K562 (cell line): ENCODE measurements at regions not wholly inside any gene's neighbourhood (a gene's known extent, or its start where the extent isn't known, plus 50 kb on each side); places are given as distances from the start of the nearest gene placed in this dataset.

ENCODE experiments used
- ATAC-seq: fragments of 200-7000 bp; cut with Tn5 transposase; 3 replicates; pipeline ENCODE4 v1.9.1; 2020; ENCODE audit warnings: moderate library complexity
- BruUV-seq: library from RNA; stranded (reverse); fragments of 400-500 nt; replicated peaks from 2 replicates; lab custom pipeline; 2021; lab: Mats Ljungman, UMichigan
- CTCF ChIA-PET: fragments of 300-600 bp; formaldehyde crosslinking; extraction: SDS; loops from one replicate; lab custom pipeline; 2021; ENCODE audit warnings: low intra/inter-chr PET ratio; lab: Yijun Ruan, JAX
- POLR2A ChIA-PET: fragments of 300-600, 350-650 bp; sonication (Branson Sonifier 250); formaldehyde crosslinking; extraction: SDS; loops from one replicate; lab custom pipeline; 2021; ENCODE audit warnings: antibody characterized with exemption, inconsistent platforms; lab: Yijun Ruan, JAX
- DNase-seq, 4 experiments: peaks; one replicate each; pipeline versions ENCODE4 v3.0.0 to v3.0.0-alpha.2; 2011 to 2018; ENCODE audit warnings: low spot score in 3 of 4, mixed read lengths in 3 of 4; ENCODE audit errors: extremely low read depth in 1 of 4
- FAIRE-seq: peaks from 2 replicates; lab custom pipeline; 2011; peaks lifted over from hg19 to GRCh38; lab: Jason Lieb, UNC
- H2AFZ ChIP-seq: 2 replicates; pipeline ENCODE4 v1.6.0; 2011; ENCODE audit warnings: low read depth, low read length, control low read depth, inconsistent platforms
- H3K27ac ChIP-seq: fragments of 200-600 bp; 3 replicates; pipeline ENCODE4 v1.8.0; 2011; ENCODE audit warnings: low read depth, mild to moderate bottlenecking, control low read depth, inconsistent platforms, low read length, moderate library complexity, mixed read lengths; ENCODE audit errors: extremely low read depth
- H3K27me3 ChIP-seq, 2 experiments: fragments of 300-600 bp in 1 of 2; 2 replicates in 1 of 2; 3 replicates in 1 of 2; pipeline versions ENCODE4 v1.6.0 to v1.8.0; 2011; ENCODE audit warnings: inconsistent platforms in 2 of 2, low read length in 2 of 2, mild to moderate bottlenecking in 1 of 2, mixed read lengths in 1 of 2, moderate library complexity in 1 of 2; ENCODE audit not compliant: control insufficient read depth in 2 of 2, insufficient read depth in 2 of 2
- H3K36me3 ChIP-seq: fragments of 300-600 bp; 3 replicates; pipeline ENCODE4 v1.8.0; 2011; ENCODE audit warnings: mild to moderate bottlenecking, low read length, inconsistent platforms; ENCODE audit not compliant: control insufficient read depth, insufficient read depth
- H3K4me1 ChIP-seq, 2 experiments: fragments of 200-600 bp in 1 of 2; replicated peaks in 1 of 2; 2 replicates in 1 of 2; 3 replicates in 1 of 2; pipeline versions ENCODE4 v1.5.1 to v1.8.0; 2011; ENCODE audit warnings: inconsistent platforms in 2 of 2, low read length in 2 of 2, mild to moderate bottlenecking in 1 of 2, mixed read lengths in 1 of 2, moderate library complexity in 1 of 2; ENCODE audit not compliant: control insufficient read depth in 2 of 2, insufficient read depth in 2 of 2
- H3K4me2 ChIP-seq: 2 replicates; pipeline ENCODE4 v1.6.1; 2011; ENCODE audit warnings: low read length, control low read depth, inconsistent platforms, mixed read lengths; ENCODE audit not compliant: insufficient read depth
- H3K4me3 ChIP-seq: fragments of 200-600 bp; sonication (generic), shearing (Covaris generic); 2 replicates; pipeline ENCODE4 v1.5.1; 2016; ENCODE audit warnings: control low read depth, inconsistent platforms
- H3K79me2 ChIP-seq: fragments of 200-600 bp; 3 replicates; pipeline ENCODE4 v1.8.0; 2011; ENCODE audit warnings: low read length, inconsistent platforms; ENCODE audit not compliant: control insufficient read depth, insufficient read depth
- H3K9ac ChIP-seq, 2 experiments: 2 replicates each; pipeline versions ENCODE4 v1.6.0 to v1.6.1; 2011; ENCODE audit warnings: low read depth in 2 of 2, low read length in 2 of 2, control low read depth in 1 of 2, inconsistent platforms in 1 of 2, mild to moderate bottlenecking in 1 of 2, mixed read lengths in 1 of 2; ENCODE audit not compliant: insufficient read depth in 1 of 2
- H3K9me1 ChIP-seq: one replicate; pipeline ENCODE4 v1.6.0; 2011; ENCODE audit warnings: inconsistent platforms, mild to moderate bottlenecking, low read length, moderate library complexity; ENCODE audit not compliant: control insufficient read depth, insufficient read depth
- H3K9me3 ChIP-seq: replicated peaks from 2 replicates; pipeline ENCODE4 v1.5.1; 2011; ENCODE audit warnings: low read depth, low read length, inconsistent platforms; ENCODE audit not compliant: control insufficient read depth, insufficient read depth
- H4K20me1 ChIP-seq: replicated peaks from 2 replicates; pipeline ENCODE4 v1.6.1; 2011; ENCODE audit warnings: low read length, inconsistent platforms, mixed read lengths; ENCODE audit not compliant: control insufficient read depth, insufficient read depth
- MITF ChIP-seq: IDR thresholded peaks from 2 replicates; pipeline ENCODE4 v1.6.1; 2014; ENCODE audit warnings: antibody characterized with exemption
- NBN ChIP-seq: fragments of 450-650 bp; IDR thresholded peaks from 2 replicates; pipeline ENCODE4 v1.6.1; 2016; ENCODE audit warnings: low read depth, mild to moderate bottlenecking
- POLR2H ChIP-seq: IDR thresholded peaks from 2 replicates; pipeline ENCODE4 v1.6.1; 2016; ENCODE audit warnings: missing genetic modification characterization, low read depth, mild to moderate bottlenecking, control low read depth, missing compliant biosample characterization, moderate library complexity
- RBM17 ChIP-seq: fragments of 200-400 bp; formaldehyde crosslinking; IDR thresholded peaks from 2 replicates; pipeline ENCODE4 v1.6.1; 2017; ENCODE audit warnings: low read depth, mild to moderate bottlenecking, low read length, borderline replicate concordance
- SMAD1 ChIP-seq: fragments of 150-350 bp; IDR thresholded peaks from 2 replicates; pipeline ENCODE4 v1.6.1; 2014; ENCODE audit warnings: low read length, low read depth; ENCODE audit not compliant: partially characterized antibody
- TSHZ1 ChIP-seq: fragments of 250-450 bp; sonication (Bioruptor Pico); IDR thresholded peaks from 2 replicates; pipeline ENCODE4 v1.4.0; 2020; ENCODE audit warnings: mild to moderate bottlenecking, moderate library complexity
- ZKSCAN8 ChIP-seq: fragments of 200-800 bp; sonication (Bioruptor generic); IDR thresholded peaks from 2 replicates; pipeline ENCODE4 v1.6.1; 2016; ENCODE audit warnings: missing genetic modification characterization, missing compliant biosample characterization
- ZNF586 ChIP-seq: fragments of 450-650 bp; formaldehyde crosslinking; conservative IDR thresholded peaks from 2 replicates; pipeline ENCODE4 v1.4.0; 2020; ENCODE audit warnings: mild to moderate bottlenecking, moderate library complexity
- ZNF830 ChIP-seq: fragments of 250-450 bp; sonication (Bioruptor Pico); IDR thresholded peaks from 2 replicates; pipeline ENCODE4 v1.5.0; 2021; ENCODE audit warnings: mild to moderate bottlenecking
- WGBS: fragments of 100-300 bp; shearing (Covaris generic); methylation state at CpG from one replicate; pipeline ENCODE4 v1.1.6; 2016; ENCODE audit warnings: low coverage, mixed read lengths; ENCODE audit not compliant: insufficient coverage; ENCODE audit errors: missing lambda C conversion rate; 5-methylcytosine and 5-hydroxymethylcytosine counted together
- in situ Hi-C: fragments of 300-500 bp; cut with MboI; formaldehyde crosslinking; loops from 4 replicates; pipeline ENCODE4 v1.15.0; 2018; ENCODE audit warnings: inconsistent platforms, mixed read lengths
- intact Hi-C: fragments of 100-400 bp; cut with micrococcal nuclease; formaldehyde crosslinking; loops from 2 replicates; pipeline ENCODE4 v1.14.2; 2022

GRCh38 chr20:6863355-6863754, 95.9 kb downstream of the BMP2 start:
- CTCF ChIA-PET = no interaction called here
- Histone ChIP-seq H3K4me1 (no peaks in the 10 kb centered on the region), H3K4me2 (no peak overlapping the region), H4K20me1 (no peaks in the 10 kb centered on the region), H3K36me3 (no peaks in the 10 kb centered on the region), H3K9me3 (no peaks in the 10 kb centered on the region), H3K9me1 (no peaks in the 10 kb centered on the region)
- POLR2A ChIA-PET = no interaction called here
- FAIRE-seq (no peak), ATAC-seq (no peak), DNase-seq (no peak)
- BruUV-seq = no TSS peak
- WGBS = 0% methylated on average over 2 of the region's 2 CpGs
- TF ChIP-seq RBM17 = no peak
- TF ChIP-seq NBN = no peak
- no peak for TF ChIP-seq MITF
- TF ChIP-seq POLR2H (tag) = no peak
- no peak for TF ChIP-seq ZNF830 (CRISPR knock-in tag)
- TF ChIP-seq TSHZ1 = no peak
- TF ChIP-seq SMAD1 = no peak
- no peak for TF ChIP-seq ZKSCAN8 (CRISPR knock-in tag)
- TF ChIP-seq ZNF586 (CRISPR knock-in tag) = no peak
- TF ChIP-seq, all 486 proteins: peak for 0
- H2AFZ ChIP-seq = no peak overlapping the region
- H3K27me3 ChIP-seq = no peaks in the 10 kb centered on the region
- intact Hi-C loops (no loop called here), in situ Hi-C loops (no loop called here)
- no peak overlapping the region for H3K4me3 ChIP-seq
- H3K9ac ChIP-seq = no peak overlapping the region
- no peaks in the 10 kb centered on the region for H3K79me2 ChIP-seq
- no peak overlapping the region for H3K27ac ChIP-seq
